ENCODE measurements at regions not wholly inside any gene's neighbourhood (a gene's known extent, or its start where the extent isn't known, plus 50 kb on each side); places are given as distances from the start of the nearest gene placed in this dataset.

- Histone ChIP-seq H3K4me3 (ENCODE audit: low read length) (no peak overlapping the region), H3K9me2 (replicated peaks; ENCODE audit: low read length) (no peaks in the 10 kb centered on the region), H3K9ac (ENCODE audit: low read length) (no peak overlapping the region), H3K27me3 (ENCODE audit: low read length) (no peaks in the 10 kb centered on the region), H4K20me1 (ENCODE audit: low read length) (no peaks in the 10 kb centered on the region), H3K27ac (ENCODE audit: low read length) (no peak overlapping the region), H3K9me3 (ENCODE audit: low read length) (no peaks in the 10 kb centered on the region), H3K4me1 (ENCODE audit: insufficient read depth, low read length) (no peaks in the 10 kb centered on the region), H3K36me3 (ENCODE audit: low read depth, low read length) (no peaks in the 10 kb centered on the region), H3K4me2 (ENCODE audit: low read length) (no peak overlapping the region), H3F3A (ENCODE audit: low read length, unreplicated experiment) (no peaks in the 10 kb centered on the region), H2AFZ (ENCODE audit: low read length) (no peak overlapping the region), H3K79me2 (ENCODE audit: low read length) (no peaks in the 10 kb centered on the region)
- TF ChIP-seq CTCF (conservative IDR thresholded peaks at IDR 0.05; ENCODE audit: low read depth, low read length) (no peak), EZH2phosphoT487 (IDR thresholded peaks at IDR 0.05; ENCODE audit: borderline replicate concordance, low read length) (no peak), EZH2 (IDR thresholded peaks at IDR 0.05; ENCODE audit: low read length, unreplicated experiment) (no peak)
- POLR2A ChIA-PET (ENCODE audit: unreplicated experiment): no interaction called here
- DNase-seq (no peak), ATAC-seq (no peak)
- CTCF ChIA-PET: no interaction called here
- intact Hi-C loops (cut with micrococcal nuclease): no loop called here
- no TSS peak for BruUV-seq (replicated peaks)
These were observed 1193.5 kb downstream of the BRD1 start for GRCh38 chr22:48633996-48634836.

GRCh38 chr22:48632646-48633246 is 1194.9 kb downstream of the BRD1 start:
- CTCF ChIA-PET: no interaction called here
- Histone ChIP-seq H4K20me1 (ENCODE audit: low read length) (no peaks in the 10 kb centered on the region), H3K9ac (ENCODE audit: low read length) (no peak overlapping the region), H3K27me3 (ENCODE audit: low read length) (no peaks in the 10 kb centered on the region), H2AFZ (ENCODE audit: low read length) (no peak overlapping the region), H3K9me2 (replicated peaks; ENCODE audit: low read length) (no peaks in the 10 kb centered on the region), H3K79me2 (ENCODE audit: low read length) (no peaks in the 10 kb centered on the region), H3K4me1 (ENCODE audit: insufficient read depth, low read length) (no peaks in the 10 kb centered on the region), H3K4me2 (ENCODE audit: low read length) (no peak overlapping the region), H3K36me3 (ENCODE audit: low read depth, low read length) (no peaks in the 10 kb centered on the region), H3K4me3 (ENCODE audit: low read length) (no peak overlapping the region), H3K27ac (ENCODE audit: low read length) (no peak overlapping the region), H3K9me3 (ENCODE audit: low read length) (no peaks in the 10 kb centered on the region), H3F3A (ENCODE audit: low read length, unreplicated experiment) (no peaks in the 10 kb centered on the region)
- TF ChIP-seq EZH2 (IDR thresholded peaks at IDR 0.05; ENCODE audit: low read length, unreplicated experiment) (no peak), EZH2phosphoT487 (IDR thresholded peaks at IDR 0.05; ENCODE audit: borderline replicate concordance, low read length) (no peak), CTCF (conservative IDR thresholded peaks at IDR 0.05; ENCODE audit: low read depth, low read length) (no peak)
- intact Hi-C loops (cut with micrococcal nuclease): no loop called here
- no TSS peak for BruUV-seq (replicated peaks)
- ATAC-seq (no peak), DNase-seq (no peak)
- POLR2A ChIA-PET (ENCODE audit: unreplicated experiment): interaction anchor here (0.7 kb wide), 1 partner anchor 15 kb away, joined by 14 read pairs; no protein-coding TSS in a partner anchor

- Histone ChIP-seq H3K27ac (ENCODE audit: low read length) (no peak overlapping the region), H3K79me2 (ENCODE audit: low read length) (no peaks in the 10 kb centered on the region), H3K9me2 (replicated peaks; ENCODE audit: low read length) (no peaks in the 10 kb centered on the region), H3K4me3 (ENCODE audit: low read length) (no peak overlapping the region), H3K9me3 (ENCODE audit: low read length) (no peaks in the 10 kb centered on the region), H2AFZ (ENCODE audit: low read length) (no peak overlapping the region), H3F3A (ENCODE audit: low read length, unreplicated experiment) (no peaks in the 10 kb centered on the region), H3K27me3 (ENCODE audit: low read length) (no peaks in the 10 kb centered on the region), H3K9ac (ENCODE audit: low read length) (no peak overlapping the region), H4K20me1 (ENCODE audit: low read length) (no peaks in the 10 kb centered on the region), H3K4me1 (ENCODE audit: insufficient read depth, low read length) (no peaks in the 10 kb centered on the region), H3K4me2 (ENCODE audit: low read length) (no peak overlapping the region), H3K36me3 (ENCODE audit: low read depth, low read length) (no peaks in the 10 kb centered on the region)
- intact Hi-C loops (cut with micrococcal nuclease): no loop called here
- ATAC-seq (no peak), DNase-seq (no peak)
- POLR2A ChIA-PET (ENCODE audit: unreplicated experiment): no interaction called here
- CTCF ChIA-PET: no interaction called here
- no TSS peak for BruUV-seq (replicated peaks)
- TF ChIP-seq CTCF (conservative IDR thresholded peaks at IDR 0.05; ENCODE audit: low read depth, low read length) (no peak), EZH2 (IDR thresholded peaks at IDR 0.05; ENCODE audit: low read length, unreplicated experiment) (no peak), EZH2phosphoT487 (IDR thresholded peaks at IDR 0.05; ENCODE audit: borderline replicate concordance, low read length) (no peak)
These were observed 1196.3 kb downstream of the BRD1 start for GRCh38 chr22:48631288-48631863.

All from PC-3 (cell line).